GM12892 (cell line): ENCODE measurements at regions not wholly inside any gene's neighbourhood (a gene's known extent, or its start where the extent isn't known, plus 50 kb on each side); places are given as distances from the start of the nearest gene placed in this dataset.
"Not testable (repeated sequence)": the region's sequence is repeated elsewhere in the genome, so short reads cannot be mapped to it uniquely, and the experiment has no call there.

Experiments
- POLR2A ChIP-seq: IDR thresholded peaks from 2 replicates; pipeline ENCODE4 v1.6.1; 2011; ENCODE audit warnings: low read depth, low read length, control low read depth
- POLR2AphosphoS5 ChIP-seq: IDR thresholded peaks from 2 replicates; pipeline ENCODE4 v1.6.1; 2011; ENCODE audit warnings: low read depth, low read length, control low read depth

- not testable (repeated sequence) for TF ChIP-seq POLR2A, POLR2AphosphoS5
Measured at GRCh38 chr13:63712159-63712558, 2296.5 kb upstream of the PCDH20 start.
